ENCODE measurements at regions not wholly inside any gene's neighbourhood (a gene's known extent, or its start where the extent isn't known, plus 50 kb on each side); places are given as distances from the start of the nearest gene placed in this dataset.

DNA sequence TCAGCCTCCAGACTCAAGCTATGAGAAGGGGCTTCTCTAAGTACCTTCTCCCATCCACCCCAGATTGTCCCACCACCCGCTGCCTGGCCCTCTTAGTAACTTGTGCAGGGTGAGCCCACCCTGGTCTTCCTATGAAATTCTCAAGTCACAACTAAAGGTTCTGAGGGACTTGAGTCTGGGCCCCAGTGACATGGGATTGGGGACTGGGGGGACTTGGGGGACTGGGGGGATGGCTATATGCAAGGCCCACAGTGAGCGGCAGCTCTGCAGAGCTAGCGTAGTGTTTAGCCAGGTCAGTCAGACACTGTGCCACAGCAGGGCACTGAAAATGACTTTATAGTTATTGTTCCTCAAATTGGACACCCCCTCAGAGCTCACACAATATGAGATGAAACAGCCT lies 622.3 kb upstream of the CADM1 start:
- H3K27ac ChIP-seq (ENCODE audit: low read length) = no peak overlapping the region
- no TSS peak for BruUV-seq (replicated peaks)
- CTCF ChIA-PET = no interaction called here
- in situ Hi-C loops (cut with HindIII; ENCODE audit: low pct_unique_long_range_greater_than_20kb, low sequenced_read_pairs) = no loop called here
- POLR2A ChIA-PET = no interaction called here
- no peak for ATAC-seq
- no peak for TF ChIP-seq TCF7L2 (IDR thresholded peaks at IDR 0.05; ENCODE audit: low read depth, low read length)
- TF ChIP-seq POLR2AphosphoS5 (IDR thresholded peaks at IDR 0.05; ENCODE audit: low read depth, low read length) = no peak
- TF ChIP-seq, protein P1, sequence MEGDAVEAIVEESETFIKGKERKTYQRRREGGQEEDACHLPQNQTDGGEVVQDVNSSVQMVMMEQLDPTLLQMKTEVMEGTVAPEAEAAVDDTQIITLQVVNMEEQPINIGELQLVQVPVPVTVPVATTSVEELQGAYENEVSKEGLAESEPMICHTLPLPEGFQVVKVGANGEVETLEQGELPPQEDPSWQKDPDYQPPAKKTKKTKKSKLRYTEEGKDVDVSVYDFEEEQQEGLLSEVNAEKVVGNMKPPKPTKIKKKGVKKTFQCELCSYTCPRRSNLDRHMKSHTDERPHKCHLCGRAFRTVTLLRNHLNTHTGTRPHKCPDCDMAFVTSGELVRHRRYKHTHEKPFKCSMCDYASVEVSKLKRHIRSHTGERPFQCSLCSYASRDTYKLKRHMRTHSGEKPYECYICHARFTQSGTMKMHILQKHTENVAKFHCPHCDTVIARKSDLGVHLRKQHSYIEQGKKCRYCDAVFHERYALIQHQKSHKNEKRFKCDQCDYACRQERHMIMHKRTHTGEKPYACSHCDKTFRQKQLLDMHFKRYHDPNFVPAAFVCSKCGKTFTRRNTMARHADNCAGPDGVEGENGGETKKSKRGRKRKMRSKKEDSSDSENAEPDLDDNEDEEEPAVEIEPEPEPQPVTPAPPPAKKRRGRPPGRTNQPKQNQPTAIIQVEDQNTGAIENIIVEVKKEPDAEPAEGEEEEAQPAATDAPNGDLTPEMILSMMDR (IDR thresholded peaks at IDR 0.05) = no peak
- TF ChIP-seq SIN3A (IDR thresholded peaks at IDR 0.05; ENCODE audit: borderline replicate concordance, insufficient read depth, low read depth, low read length) = no peak
- TF ChIP-seq, protein P2, sequence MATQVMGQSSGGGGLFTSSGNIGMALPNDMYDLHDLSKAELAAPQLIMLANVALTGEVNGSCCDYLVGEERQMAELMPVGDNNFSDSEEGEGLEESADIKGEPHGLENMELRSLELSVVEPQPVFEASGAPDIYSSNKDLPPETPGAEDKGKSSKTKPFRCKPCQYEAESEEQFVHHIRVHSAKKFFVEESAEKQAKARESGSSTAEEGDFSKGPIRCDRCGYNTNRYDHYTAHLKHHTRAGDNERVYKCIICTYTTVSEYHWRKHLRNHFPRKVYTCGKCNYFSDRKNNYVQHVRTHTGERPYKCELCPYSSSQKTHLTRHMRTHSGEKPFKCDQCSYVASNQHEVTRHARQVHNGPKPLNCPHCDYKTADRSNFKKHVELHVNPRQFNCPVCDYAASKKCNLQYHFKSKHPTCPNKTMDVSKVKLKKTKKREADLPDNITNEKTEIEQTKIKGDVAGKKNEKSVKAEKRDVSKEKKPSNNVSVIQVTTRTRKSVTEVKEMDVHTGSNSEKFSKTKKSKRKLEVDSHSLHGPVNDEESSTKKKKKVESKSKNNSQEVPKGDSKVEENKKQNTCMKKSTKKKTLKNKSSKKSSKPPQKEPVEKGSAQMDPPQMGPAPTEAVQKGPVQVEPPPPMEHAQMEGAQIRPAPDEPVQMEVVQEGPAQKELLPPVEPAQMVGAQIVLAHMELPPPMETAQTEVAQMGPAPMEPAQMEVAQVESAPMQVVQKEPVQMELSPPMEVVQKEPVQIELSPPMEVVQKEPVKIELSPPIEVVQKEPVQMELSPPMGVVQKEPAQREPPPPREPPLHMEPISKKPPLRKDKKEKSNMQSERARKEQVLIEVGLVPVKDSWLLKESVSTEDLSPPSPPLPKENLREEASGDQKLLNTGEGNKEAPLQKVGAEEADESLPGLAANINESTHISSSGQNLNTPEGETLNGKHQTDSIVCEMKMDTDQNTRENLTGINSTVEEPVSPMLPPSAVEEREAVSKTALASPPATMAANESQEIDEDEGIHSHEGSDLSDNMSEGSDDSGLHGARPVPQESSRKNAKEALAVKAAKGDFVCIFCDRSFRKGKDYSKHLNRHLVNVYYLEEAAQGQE (IDR thresholded peaks at IDR 0.05; ENCODE audit: insufficient read depth in 1 of 2, low read depth in 2 of 2, low read length in 1 of 2) = no peak
- no peak for DNase-seq (ENCODE audit: low read depth, low spot score)
- no peaks in the 10 kb centered on the region for H3K9me3 ChIP-seq (ENCODE audit: control insufficient read depth, insufficient read depth, low read depth, low read length)
- intact Hi-C loops (cut with micrococcal nuclease; ENCODE audit: unreplicated experiment) = no loop called here
- H3K4me1 ChIP-seq (ENCODE audit: control insufficient read depth, insufficient read depth, low read length) = no peaks in the 10 kb centered on the region
- no peak overlapping the region for H3K4me3 ChIP-seq (ENCODE audit: low read depth in 2 of 2, low read length in 2 of 2)
- H3K27me3 ChIP-seq (ENCODE audit: control insufficient read depth, insufficient read depth, low read length) = no peaks in the 10 kb centered on the region
- H3K36me3 ChIP-seq (ENCODE audit: control insufficient read depth, insufficient read depth, low read length) = no peaks in the 10 kb centered on the region

DNA sequence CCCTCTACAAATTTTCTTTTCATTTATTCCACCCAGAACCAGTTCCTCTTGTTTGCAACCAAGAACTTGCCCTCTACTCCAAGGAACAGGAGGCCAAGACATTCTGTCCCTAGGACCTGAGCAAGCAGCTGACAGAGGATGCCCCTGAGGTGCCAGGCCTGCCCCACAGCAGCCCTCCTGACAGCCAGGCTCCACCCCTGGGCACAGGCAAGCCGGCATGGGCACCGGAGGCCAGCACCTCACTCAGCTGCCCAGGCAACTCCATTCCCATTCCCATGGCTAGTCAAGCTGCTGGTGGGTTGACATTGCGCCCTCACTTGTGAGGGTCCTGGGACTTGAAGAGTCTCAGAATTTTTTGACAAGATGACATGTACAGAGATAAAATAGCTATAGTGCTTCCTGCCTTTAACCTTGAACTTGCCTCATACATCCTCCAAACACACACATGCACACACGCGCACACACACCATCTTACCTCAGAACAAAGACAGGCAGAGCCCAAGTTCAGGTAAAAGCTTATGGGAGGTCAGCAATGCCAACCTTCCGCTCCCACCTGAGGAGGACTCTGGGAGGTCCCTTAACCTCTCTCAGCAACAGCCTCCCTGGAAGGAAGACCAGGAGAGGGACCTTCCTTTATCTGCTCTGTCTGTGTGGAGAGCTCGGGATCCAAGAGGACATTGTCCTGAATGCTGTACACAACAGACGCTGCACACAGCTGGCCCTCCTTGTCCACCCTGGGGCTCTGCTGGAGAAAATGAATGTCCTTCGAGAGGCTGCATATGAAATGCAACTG lies 620.9 kb upstream of the CADM1 start:
- ATAC-seq = no peak
- in situ Hi-C loops (cut with HindIII; ENCODE audit: low pct_unique_long_range_greater_than_20kb, low sequenced_read_pairs) (no loop called here), intact Hi-C loops (cut with micrococcal nuclease; ENCODE audit: unreplicated experiment) (no loop called here)
- Histone ChIP-seq H3K4me3 (ENCODE audit: low read depth in 2 of 2, low read length in 2 of 2) (no peak overlapping the region), H3K27me3 (ENCODE audit: control insufficient read depth, insufficient read depth, low read length) (no peaks in the 10 kb centered on the region), H3K9me3 (ENCODE audit: control insufficient read depth, insufficient read depth, low read depth, low read length) (no peaks in the 10 kb centered on the region), H3K27ac (ENCODE audit: low read length) (no peak overlapping the region), H3K36me3 (ENCODE audit: control insufficient read depth, insufficient read depth, low read length) (no peaks in the 10 kb centered on the region), H3K4me1 (ENCODE audit: control insufficient read depth, insufficient read depth, low read length) (no peaks in the 10 kb centered on the region)
- BruUV-seq (replicated peaks) = no TSS peak
- POLR2A ChIA-PET = no interaction called here
- no peak for DNase-seq (ENCODE audit: low read depth, low spot score)
- no peak for TF ChIP-seq TCF7L2 (IDR thresholded peaks at IDR 0.05; ENCODE audit: low read depth, low read length)
- TF ChIP-seq, protein P1 (IDR thresholded peaks at IDR 0.05) = no peak
- TF ChIP-seq, protein P2 (IDR thresholded peaks at IDR 0.05; ENCODE audit: insufficient read depth in 1 of 2, low read depth in 2 of 2, low read length in 1 of 2) = no peak
- no peak for TF ChIP-seq SIN3A (IDR thresholded peaks at IDR 0.05; ENCODE audit: borderline replicate concordance, insufficient read depth, low read depth, low read length)
- no peak for TF ChIP-seq POLR2AphosphoS5 (IDR thresholded peaks at IDR 0.05; ENCODE audit: low read depth, low read length)
- CTCF ChIA-PET = no interaction called here
